ENCODE measurements at regions not wholly inside any gene's neighbourhood (a gene's known extent, or its start where the extent isn't known, plus 50 kb on each side); places are given as distances from the start of the nearest gene placed in this dataset.

- Mint-ChIP-seq H3K4me3 (no peak overlapping the region), H3K4me1 (ENCODE audit: unreplicated experiment) (no peaks in the 10 kb centered on the region), H3K27ac (no peak overlapping the region), H3K36me3 (no peaks in the 10 kb centered on the region), H3K9me3 (no peaks in the 10 kb centered on the region), H3K27me3 (no peaks in the 10 kb centered on the region)
- DNase-seq (ENCODE audit: extremely low spot score, unreplicated experiment): no peak
- peak; percentile 21 for TF ChIP-seq CTCF (conservative IDR thresholded peaks at IDR 0.05)
These were observed 510.4 kb downstream of the SLC16A7 start for GRCh38 chr12:60106214-60106613.

- H3K27me3 Mint-ChIP-seq: no peaks in the 10 kb centered on the region
These were observed 512.2 kb downstream of the SLC16A7 start for GRCh38 chr12:60107992-60108391.

GRCh38 chr12:60112063-60112462, 516.2 kb downstream of the SLC16A7 start:
- Mint-ChIP-seq H3K9me3 (no peaks in the 10 kb centered on the region), H3K4me1 (ENCODE audit: unreplicated experiment) (no peaks in the 10 kb centered on the region), H3K36me3 (no peaks in the 10 kb centered on the region), H3K27ac (no peak overlapping the region), H3K4me3 (no peak overlapping the region), H3K27me3 (no peaks in the 10 kb centered on the region)
- DNase-seq (ENCODE audit: extremely low spot score, unreplicated experiment): no peak
- no peak for TF ChIP-seq CTCF (conservative IDR thresholded peaks at IDR 0.05)

More at GRCh38 chr12:60107992-60108391, 512.2 kb downstream of the SLC16A7 start:
- Mint-ChIP-seq H3K4me1 (ENCODE audit: unreplicated experiment) (no peaks in the 10 kb centered on the region), H3K9me3 (no peaks in the 10 kb centered on the region), H3K4me3 (no peak overlapping the region), H3K27ac (no peak overlapping the region), H3K36me3 (no peaks in the 10 kb centered on the region)
- no peak for TF ChIP-seq CTCF (conservative IDR thresholded peaks at IDR 0.05)
- no peak for DNase-seq (ENCODE audit: extremely low spot score, unreplicated experiment)

GRCh38 chr12:60112763-60113162, 516.9 kb downstream of the SLC16A7 start:
- Mint-ChIP-seq H3K27ac (no peak overlapping the region), H3K27me3 (no peaks in the 10 kb centered on the region), H3K4me3 (no peak overlapping the region), H3K9me3 (no peaks in the 10 kb centered on the region), H3K4me1 (ENCODE audit: unreplicated experiment) (no peaks in the 10 kb centered on the region), H3K36me3 (no peaks in the 10 kb centered on the region)
- no peak for DNase-seq (ENCODE audit: extremely low spot score, unreplicated experiment)
- TF ChIP-seq CTCF (conservative IDR thresholded peaks at IDR 0.05): no peak

- H3K4me3 Mint-ChIP-seq: no peak overlapping the region
- H3K4me1 Mint-ChIP-seq (ENCODE audit: unreplicated experiment): no peaks in the 10 kb centered on the region
- H3K27me3 Mint-ChIP-seq: no peaks in the 10 kb centered on the region
- H3K9me3 Mint-ChIP-seq: no peaks in the 10 kb centered on the region
- DNase-seq (ENCODE audit: extremely low spot score, unreplicated experiment): no peak
- H3K36me3 Mint-ChIP-seq: no peaks in the 10 kb centered on the region
- no peak overlapping the region for H3K27ac Mint-ChIP-seq
- TF ChIP-seq CTCF (conservative IDR thresholded peaks at IDR 0.05): no peak
These were observed 518.3 kb downstream of the SLC16A7 start for GRCh38 chr12:60114169-60114568.

- H3K4me3 Mint-ChIP-seq: no peak overlapping the region
- DNase-seq (ENCODE audit: extremely low spot score, unreplicated experiment): no peak
These were observed 523.5 kb downstream of the SLC16A7 start for GRCh38 chr12:60119327-60119726.

More at GRCh38 chr12:60119327-60119726, 523.5 kb downstream of the SLC16A7 start:
- Mint-ChIP-seq H3K4me1 (ENCODE audit: unreplicated experiment) (no peaks in the 10 kb centered on the region), H3K9me3 (no peaks in the 10 kb centered on the region), H3K36me3 (no peaks in the 10 kb centered on the region), H3K27me3 (no peaks in the 10 kb centered on the region), H3K27ac (no peak overlapping the region)
- no peak for TF ChIP-seq CTCF (conservative IDR thresholded peaks at IDR 0.05)
